H9 (cell line): ENCODE measurements at regions not wholly inside any gene's neighbourhood (a gene's known extent, or its start where the extent isn't known, plus 50 kb on each side); places are given as distances from the start of the nearest gene placed in this dataset.

Experiments used
- DNase-seq: peaks from one replicate; pipeline ENCODE4 v3.0.0-alpha.2; 2017
- H2AFZ ChIP-seq: one replicate; pipeline ENCODE4 v1.6.1; 2013; ENCODE audit warnings: mild to moderate bottlenecking, low read length, control low read depth, moderate library complexity
- H2AK5ac ChIP-seq: 2 replicates; pipeline ENCODE4 v1.6.1; 2013; ENCODE audit warnings: low read length, control low read depth, mixed read lengths; ENCODE audit not compliant: insufficient read length
- H2BK120ac ChIP-seq: one replicate; pipeline ENCODE4 v1.6.1; 2013; ENCODE audit warnings: low read depth, mild to moderate bottlenecking, low read length, control low read depth, inconsistent platforms; ENCODE audit not compliant: poor library complexity, severe bottlenecking
- H2BK12ac ChIP-seq: 2 replicates; pipeline ENCODE4 v1.6.1; 2013; ENCODE audit warnings: low read length, control low read depth, mixed read lengths, low read depth; ENCODE audit not compliant: insufficient read length
- H2BK15ac ChIP-seq: 2 replicates; pipeline ENCODE4 v1.6.1; 2013; ENCODE audit warnings: low read depth, low read length, control low read depth
- H2BK20ac ChIP-seq: one replicate; pipeline ENCODE4 v1.6.1; 2013; ENCODE audit warnings: low read depth, mild to moderate bottlenecking, low read length, control low read depth, inconsistent platforms; ENCODE audit not compliant: poor library complexity, severe bottlenecking
- H2BK5ac ChIP-seq: 2 replicates; pipeline ENCODE4 v1.6.1; 2013; ENCODE audit warnings: low read length, control low read depth, mixed read lengths; ENCODE audit not compliant: insufficient read length
- H3K14ac ChIP-seq: 2 replicates; pipeline ENCODE4 v1.6.1; 2013; ENCODE audit warnings: low read length, control low read depth; ENCODE audit not compliant: insufficient read depth
- H3K18ac ChIP-seq: 2 replicates; pipeline ENCODE4 v1.6.1; 2013; ENCODE audit warnings: low read depth, mild to moderate bottlenecking, mixed read lengths, low read length, control low read depth; ENCODE audit not compliant: insufficient read length
- H3K23ac ChIP-seq: 2 replicates; pipeline ENCODE4 v1.6.1; 2013; ENCODE audit warnings: low read length, control low read depth, mixed read lengths, low read depth; ENCODE audit not compliant: insufficient read length
- H3K23me2 ChIP-seq: 2 replicates; pipeline ENCODE4 v1.6.1; 2013; ENCODE audit warnings: low read depth, mild to moderate bottlenecking, mixed read lengths, low read length, control low read depth; ENCODE audit not compliant: insufficient read length, poor library complexity, severe bottlenecking
- H3K27ac ChIP-seq: 2 replicates; pipeline ENCODE4 v1.5.1; 2013; ENCODE audit warnings: low read length, control low read depth, mixed read lengths, low read depth; ENCODE audit not compliant: insufficient read length
- H3K27me3 ChIP-seq: 2 replicates; pipeline ENCODE4 v1.6.1; 2013; ENCODE audit warnings: low read length, control low read depth, inconsistent platforms; ENCODE audit not compliant: insufficient read depth
- H3K4ac ChIP-seq: 2 replicates; pipeline ENCODE4 v1.6.1; 2013; ENCODE audit warnings: low read depth, mild to moderate bottlenecking, control low read depth, inconsistent platforms, low read length, moderate library complexity
- H3K4me1 ChIP-seq: 2 replicates; pipeline ENCODE4 v1.6.1; 2013; ENCODE audit warnings: low read length, control low read depth, inconsistent platforms; ENCODE audit not compliant: insufficient read depth
- H3K4me2 ChIP-seq: 2 replicates; pipeline ENCODE4 v1.6.1; 2013; ENCODE audit warnings: low read length, control low read depth, mixed read lengths; ENCODE audit not compliant: insufficient read length, insufficient read depth
- H3K56ac ChIP-seq: 2 replicates; pipeline ENCODE4 v1.6.1; 2013; ENCODE audit warnings: low read depth, mild to moderate bottlenecking, mixed read lengths, low read length, control low read depth; ENCODE audit not compliant: insufficient read length
- H3K79me1 ChIP-seq: 2 replicates; pipeline ENCODE4 v1.6.1; 2013; ENCODE audit warnings: low read depth, mild to moderate bottlenecking, moderate library complexity, low read length, control low read depth, inconsistent platforms; ENCODE audit not compliant: insufficient read depth, poor library complexity, severe bottlenecking
- H3K79me2 ChIP-seq: 2 replicates; pipeline ENCODE4 v1.6.1; 2013; ENCODE audit warnings: low read length, control low read depth, inconsistent platforms; ENCODE audit not compliant: insufficient read depth
- H3K9ac ChIP-seq: 2 replicates; pipeline ENCODE4 v1.6.1; 2013; ENCODE audit warnings: low read length, control low read depth, mixed read lengths; ENCODE audit not compliant: insufficient read length; ENCODE audit errors: extremely low read depth
- H3K9me3 ChIP-seq: one replicate; pipeline ENCODE4 v1.6.1; 2013; ENCODE audit warnings: low read depth, low read length, inconsistent platforms; ENCODE audit not compliant: control insufficient read depth
- H3T11ph ChIP-seq: one replicate; pipeline ENCODE4 v1.6.1; 2013; ENCODE audit warnings: mild to moderate bottlenecking, low read length, control low read depth, inconsistent platforms
- H4K20me1 ChIP-seq: one replicate; pipeline ENCODE4 v1.6.1; 2013; ENCODE audit not compliant: control insufficient read depth, insufficient read length, insufficient read depth
- H4K5ac ChIP-seq: 2 replicates; pipeline ENCODE4 v1.6.1; 2013; ENCODE audit warnings: low read depth, mild to moderate bottlenecking, mixed read lengths, low read length, control low read depth; ENCODE audit not compliant: insufficient read length
- H4K8ac ChIP-seq: replicated peaks from 2 replicates; pipeline ENCODE4 v1.6.1; 2013; ENCODE audit warnings: low read length, control low read depth, mixed read lengths, low read depth; ENCODE audit not compliant: insufficient read length
- H4K91ac ChIP-seq: 2 replicates; pipeline ENCODE4 v1.6.1; 2013; ENCODE audit warnings: low read depth, mild to moderate bottlenecking, moderate library complexity, mixed read lengths, low read length, control low read depth; ENCODE audit not compliant: insufficient read length
- H3K27ac Mint-ChIP-seq, 3 experiments: 2 replicates in 2 of 3; 3 replicates in 1 of 3; pipeline ENCODE4 v1.8.0; 2020 to 2021; ENCODE audit warnings: mixed read lengths in 3 of 3, mild to moderate bottlenecking in 1 of 3, moderate library complexity in 1 of 3
- H3K27me3 Mint-ChIP-seq: 2 replicates; pipeline ENCODE4 v1.8.0; 2021; ENCODE audit warnings: low read depth, mild to moderate bottlenecking, moderate library complexity, mixed read lengths
- H3K36me3 Mint-ChIP-seq, 3 experiments: 2 replicates in 2 of 3; 3 replicates in 1 of 3; pipeline ENCODE4 v1.8.0; 2020 to 2021; ENCODE audit warnings: low read depth in 3 of 3, mixed read lengths in 3 of 3; ENCODE audit not compliant: insufficient read depth in 1 of 3
- H3K4me1 Mint-ChIP-seq, 2 experiments: 2 replicates each; pipeline ENCODE4 v1.8.0; 2020; ENCODE audit warnings: mixed read lengths in 2 of 2
- H3K4me3 Mint-ChIP-seq, 2 experiments: 2 replicates in 1 of 2; 3 replicates in 1 of 2; pipeline ENCODE4 v1.8.0; 2020 to 2021; ENCODE audit warnings: mild to moderate bottlenecking in 2 of 2, mixed read lengths in 2 of 2, moderate library complexity in 1 of 2
- H3K9me3 Mint-ChIP-seq, 2 experiments: 2 replicates in 1 of 2; 3 replicates in 1 of 2; pipeline ENCODE4 v1.8.0; 2020; ENCODE audit warnings: mild to moderate bottlenecking in 2 of 2, mixed read lengths in 2 of 2, moderate library complexity in 1 of 2
- CTCF ChIP-seq: fragments of 200-600 bp; sonication (generic); conservative IDR thresholded peaks from 3 replicates; pipeline ENCODE4 v1.8.0; 2021; ENCODE audit warnings: antibody characterized with exemption, mild to moderate bottlenecking
- WGBS: extraction: QIAGEN DNeasy Blood & Tissue Kit; methylation state at CpG from one replicate; pipeline ENCODE4 v1.1.7; 2013; ENCODE audit warnings: missing lambda C conversion rate, low lambda C conversion rate, mixed read lengths; ENCODE audit not compliant: insufficient read length; ENCODE audit errors: extremely low coverage; 5-methylcytosine and 5-hydroxymethylcytosine counted together

GRCh38 chr5:173474881-173475287 is 141.6 kb downstream of the BOD1 start:
- Histone ChIP-seq H4K91ac (no peak overlapping the region), H3K23ac (no peak overlapping the region), H2BK120ac (no peak overlapping the region), H4K5ac (no peak overlapping the region), H2BK20ac (no peak overlapping the region), H3K18ac (no peak overlapping the region), H3K4ac (no peak overlapping the region), H2AFZ (no peak overlapping the region), H4K8ac (no peak overlapping the region), H3K56ac (no peak overlapping the region), H3K79me2 (no peaks in the 10 kb centered on the region), H2AK5ac (no peak overlapping the region), H2BK12ac (no peak overlapping the region), H4K20me1 (no peaks in the 10 kb centered on the region), H3K9ac (no peak overlapping the region), H3K27me3 (no peaks in the 10 kb centered on the region), H3K79me1 (no peaks in the 10 kb centered on the region), H2BK15ac (no peak overlapping the region), H3K4me2 (no peak overlapping the region), H3K14ac (no peak overlapping the region), H3K4me1 (peaks cover 3% of the 10 kb centered on the region; the same call in 1 of the 2 replicates), H3K23me2 (no peaks in the 10 kb centered on the region), H2BK5ac (no peak overlapping the region), H3T11ph (no peak overlapping the region), H3K27ac (no peak overlapping the region), H3K9me3 (no peaks in the 10 kb centered on the region)
- H3K4me1 Mint-ChIP-seq = peaks cover 3 to 6% of the 10 kb centered on the region in 2 experiments
- no peak overlapping the region for H3K27ac Mint-ChIP-seq
- no peak overlapping the region for H3K4me3 Mint-ChIP-seq
- DNase-seq = no peak
- WGBS = no CpG with 5 or more reads among the region's 5 CpGs
- H3K36me3 Mint-ChIP-seq = no peaks in the 10 kb centered on the region; a peak in 1 of 7 replicates
- TF ChIP-seq CTCF = no peak
- H3K9me3 Mint-ChIP-seq = no peaks in the 10 kb centered on the region
- peaks cover 13% of the 10 kb centered on the region for H3K27me3 Mint-ChIP-seq
